ENCODE measurements at regions not wholly inside any gene's neighbourhood (a gene's known extent, or its start where the extent isn't known, plus 50 kb on each side); places are given as distances from the start of the nearest gene placed in this dataset.

GRCh38 chr1:63134501-63135173 is 187.7 kb upstream of the FOXD3 start:
- POLR2A ChIA-PET (ENCODE audit: unreplicated experiment), result no interaction called here
- no TSS peak for BruUV-seq (replicated peaks)

GRCh38 chr1:63135174-63135512 is 187.2 kb upstream of the FOXD3 start:
- Histone ChIP-seq H3K4me1 (replicated peaks; ENCODE audit: insufficient read depth) (no peaks in the 10 kb centered on the region), H3K4me2 (no peak overlapping the region), H3K9me2 (ENCODE audit: insufficient read depth) (no peaks in the 10 kb centered on the region), H3F3A (ENCODE audit: insufficient read depth, low read depth) (no peaks in the 10 kb centered on the region), H2AFZ (no peak overlapping the region), H3K4me3 (no peak overlapping the region), H3K27me3 (ENCODE audit: insufficient read depth, low read depth) (peaks cover 37% of the 10 kb centered on the region), H3K79me2 (ENCODE audit: low read depth) (no peaks in the 10 kb centered on the region), H3K9me3 (ENCODE audit: insufficient read depth, low read depth) (no peaks in the 10 kb centered on the region), H3K36me3 (ENCODE audit: low read depth) (no peaks in the 10 kb centered on the region), H4K20me1 (ENCODE audit: insufficient read depth) (no peaks in the 10 kb centered on the region; the same call in 1 of the 2 replicates), H3K27ac (no peak overlapping the region)
- ChIA-PET POLR2A (ENCODE audit: unreplicated experiment) (no interaction called here), CTCF (no interaction called here)
- intact Hi-C loops (cut with micrococcal nuclease; ENCODE audit: unreplicated experiment), result no loop called here
- TF ChIP-seq CTCF (conservative IDR thresholded peaks at IDR 0.05), result no peak
- no peak for TF ChIP-seq EZH2 (IDR thresholded peaks at IDR 0.05; ENCODE audit: low read depth)
- no TSS peak for BruUV-seq (replicated peaks)
- DNase-seq, result no peak

More at GRCh38 chr1:63134501-63135173, 187.7 kb upstream of the FOXD3 start:
- no peak for DNase-seq
- H3K27ac ChIP-seq, result no peak overlapping the region
- H3K79me2 ChIP-seq (ENCODE audit: low read depth), result no peaks in the 10 kb centered on the region
- CTCF ChIA-PET, result no interaction called here
- H4K20me1 ChIP-seq (ENCODE audit: insufficient read depth), result no peaks in the 10 kb centered on the region; the same call in 1 of the 2 replicates
- H3K9me2 ChIP-seq (ENCODE audit: insufficient read depth), result no peaks in the 10 kb centered on the region
- TF ChIP-seq EZH2 (IDR thresholded peaks at IDR 0.05; ENCODE audit: low read depth), result no peak
- TF ChIP-seq CTCF (conservative IDR thresholded peaks at IDR 0.05), result no peak
- H3K4me1 ChIP-seq (replicated peaks; ENCODE audit: insufficient read depth), result no peaks in the 10 kb centered on the region
- peaks cover 37% of the 10 kb centered on the region for H3K27me3 ChIP-seq (ENCODE audit: insufficient read depth, low read depth)
- H2AFZ ChIP-seq, result no peak overlapping the region
- no peak overlapping the region for H3K4me2 ChIP-seq
- intact Hi-C loops (cut with micrococcal nuclease; ENCODE audit: unreplicated experiment), result no loop called here
- H3K4me3 ChIP-seq, result no peak overlapping the region
- no peaks in the 10 kb centered on the region for H3K36me3 ChIP-seq (ENCODE audit: low read depth)
- H3K9me3 ChIP-seq (ENCODE audit: insufficient read depth, low read depth), result no peaks in the 10 kb centered on the region
- H3F3A ChIP-seq (ENCODE audit: insufficient read depth, low read depth), result no peaks in the 10 kb centered on the region

GRCh38 chr1:63135801-63136200 is 186.6 kb upstream of the FOXD3 start:
- H3K4me1 ChIP-seq (replicated peaks; ENCODE audit: insufficient read depth), result no peaks in the 10 kb centered on the region
- no peaks in the 10 kb centered on the region for H3K79me2 ChIP-seq (ENCODE audit: low read depth)
- BruUV-seq (replicated peaks), result no TSS peak
- H3K9me3 ChIP-seq (ENCODE audit: insufficient read depth, low read depth), result no peaks in the 10 kb centered on the region
- no peaks in the 10 kb centered on the region for H3F3A ChIP-seq (ENCODE audit: insufficient read depth, low read depth)
- H3K9me2 ChIP-seq (ENCODE audit: insufficient read depth), result no peaks in the 10 kb centered on the region
- DNase-seq, result no peak
- intact Hi-C loops (cut with micrococcal nuclease; ENCODE audit: unreplicated experiment), result no loop called here
- H3K4me2 ChIP-seq, result no peak overlapping the region
- TF ChIP-seq CTCF (conservative IDR thresholded peaks at IDR 0.05) (no peak), EZH2 (IDR thresholded peaks at IDR 0.05; ENCODE audit: low read depth) (no peak)
- ChIA-PET POLR2A (ENCODE audit: unreplicated experiment) (no interaction called here), CTCF (interaction anchor here (0.6 kb wide), 1 partner anchor 16 kb away, joined by 3 read pairs; no protein-coding TSS in a partner anchor)
- no peak overlapping the region for H3K4me3 ChIP-seq
- no peaks in the 10 kb centered on the region; the same call in 1 of the 2 replicates for H4K20me1 ChIP-seq (ENCODE audit: insufficient read depth)
- H3K27me3 ChIP-seq (ENCODE audit: insufficient read depth, low read depth), result peaks cover 32% of the 10 kb centered on the region
- no peak overlapping the region for H2AFZ ChIP-seq
- no peaks in the 10 kb centered on the region for H3K36me3 ChIP-seq (ENCODE audit: low read depth)
- H3K27ac ChIP-seq, result no peak overlapping the region
